HG03064 (cell line): ENCODE measurements at regions not wholly inside any gene's neighbourhood (a gene's known extent, or its start where the extent isn't known, plus 50 kb on each side); places are given as distances from the start of the nearest gene placed in this dataset.
"Not testable (repeated sequence)": the region's sequence is repeated elsewhere in the genome, so short reads cannot be mapped to it uniquely, and the experiment has no call there.

Experiments
- ATAC-seq: cut with Tn5 transposase; IDR thresholded peaks from one replicate; pipeline ENCODE4 v1.9.1; 2021; ENCODE audit warnings: low read depth; ENCODE audit not compliant: unreplicated experiment

DNA sequence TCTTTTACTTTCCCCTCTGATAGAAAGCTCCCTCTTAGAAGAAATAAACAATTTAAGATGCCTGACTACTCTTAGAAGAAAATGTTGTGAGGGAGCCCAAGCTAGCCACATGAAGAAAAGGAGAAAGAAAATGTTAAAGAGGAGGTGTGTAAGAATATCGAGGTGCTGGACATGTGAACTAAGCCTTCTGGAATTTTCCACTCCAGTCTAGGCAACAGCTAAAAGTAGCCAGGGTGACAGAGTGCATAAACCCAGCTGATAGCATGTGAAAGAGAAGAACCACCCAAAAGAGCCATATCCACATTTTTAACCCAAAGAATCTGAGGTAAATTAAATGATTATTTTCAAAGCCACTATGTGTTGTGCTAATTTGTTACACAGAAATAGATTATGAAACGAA, 1690.6 kb upstream of the LRRTM3 start:
- no peak for ATAC-seq

GRCh38 chr10:65235846-65236245, 1690.0 kb upstream of the LRRTM3 start:
- ATAC-seq: no peak

GRCh38 chr10:65265451-65265954, 1660.3 kb upstream of the LRRTM3 start:
- no peak for ATAC-seq

- not testable (repeated sequence) for ATAC-seq
Measured at GRCh38 chr10:65269551-65269950, 1656.3 kb upstream of the LRRTM3 start.

DNA sequence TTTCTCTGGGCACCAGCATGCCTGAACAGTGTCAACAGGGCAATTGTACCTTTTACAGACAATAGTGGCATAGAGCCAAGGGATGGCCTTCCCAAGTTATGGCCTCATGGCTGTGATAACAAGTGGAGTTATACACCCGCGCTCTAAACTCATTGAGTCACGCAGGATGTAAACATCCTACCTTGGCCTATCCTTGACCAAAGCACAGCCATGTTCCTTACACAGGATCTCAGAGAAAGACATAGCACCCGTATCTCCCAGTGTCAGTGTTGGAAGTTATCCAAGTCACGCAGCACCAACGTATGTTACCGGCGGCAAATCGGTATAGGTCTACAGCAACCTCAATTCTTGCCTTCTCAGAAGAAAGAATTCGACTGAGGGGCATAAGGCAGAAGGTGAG, 1654.9 kb upstream of the LRRTM3 start:
- ATAC-seq: no peak

- no peak for ATAC-seq
Measured at GRCh38 chr10:65273115-65273514, 1652.7 kb upstream of the LRRTM3 start.

- no peak for ATAC-seq
Measured at GRCh38 chr10:65275296-65275695, 1650.5 kb upstream of the LRRTM3 start.

GRCh38 chr10:65284495-65285041, 1641.3 kb upstream of the LRRTM3 start:
- ATAC-seq: no peak

GRCh38 chr10:65285726-65286125, 1640.1 kb upstream of the LRRTM3 start:
- ATAC-seq: not testable (repeated sequence)

DNA sequence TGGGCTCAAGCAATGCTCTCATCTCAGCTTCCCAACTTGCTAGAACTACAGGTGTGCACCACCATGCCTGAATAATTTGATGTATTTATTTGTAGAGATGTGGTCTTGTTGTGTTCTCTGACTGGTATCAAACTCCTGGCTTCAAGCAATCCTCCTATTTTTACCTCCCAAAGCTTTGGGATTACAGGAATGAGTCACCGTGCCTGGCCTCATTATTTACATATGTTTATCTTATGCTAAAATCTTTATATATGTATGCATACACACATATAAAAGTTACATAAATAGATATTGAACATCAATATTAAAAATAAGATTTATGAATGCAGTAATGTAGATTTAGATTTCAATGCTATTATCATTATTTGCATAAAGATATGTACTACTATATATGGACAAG, 1634.5 kb upstream of the LRRTM3 start:
- ATAC-seq: no peak

DNA sequence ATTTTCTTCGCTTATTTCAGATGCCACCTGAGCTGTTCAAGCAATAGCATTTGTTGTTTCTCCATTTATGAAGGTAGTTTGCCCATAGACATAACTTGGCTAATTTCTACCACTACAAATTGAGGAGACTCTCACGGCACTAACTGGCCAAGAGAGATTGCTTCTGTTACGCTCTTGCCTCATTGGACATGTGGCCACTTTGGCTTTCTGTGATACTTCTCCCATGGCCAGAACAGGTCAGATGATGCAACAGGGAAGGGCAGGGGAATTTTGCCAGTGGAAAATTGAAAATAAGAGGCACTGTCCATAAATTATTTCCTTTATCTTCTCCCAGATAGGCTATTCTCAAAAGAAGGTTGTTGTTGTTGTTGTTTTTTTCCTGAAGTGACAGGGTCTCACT, 1633.3 kb upstream of the LRRTM3 start:
- ATAC-seq: no peak

- ATAC-seq: no peak
Measured at GRCh38 chr10:65294329-65294728, 1631.5 kb upstream of the LRRTM3 start.

- no peak for ATAC-seq
Measured at GRCh38 chr10:65301181-65301580, 1624.7 kb upstream of the LRRTM3 start.

DNA sequence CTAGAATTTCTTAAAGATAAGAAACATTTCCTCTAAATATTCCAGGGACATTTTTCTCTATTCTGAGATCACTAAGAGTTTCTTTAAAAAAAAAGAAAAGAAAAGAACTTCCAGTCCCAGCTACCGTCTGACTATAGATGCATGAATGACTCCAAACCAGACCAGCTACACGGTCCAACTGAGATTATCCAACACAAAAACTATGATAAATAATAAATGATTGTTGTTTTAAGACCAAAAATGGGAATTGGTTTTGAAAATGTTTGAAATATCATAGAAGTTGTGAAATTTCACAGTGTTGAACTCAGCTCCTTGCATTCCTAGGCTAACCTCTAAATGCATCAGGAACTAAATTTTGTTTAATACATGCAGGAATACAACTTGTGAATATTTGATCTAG, 1619.6 kb upstream of the LRRTM3 start:
- ATAC-seq: no peak

- no peak for ATAC-seq
Measured at GRCh38 chr10:65312876-65313275, 1613.0 kb upstream of the LRRTM3 start.

DNA sequence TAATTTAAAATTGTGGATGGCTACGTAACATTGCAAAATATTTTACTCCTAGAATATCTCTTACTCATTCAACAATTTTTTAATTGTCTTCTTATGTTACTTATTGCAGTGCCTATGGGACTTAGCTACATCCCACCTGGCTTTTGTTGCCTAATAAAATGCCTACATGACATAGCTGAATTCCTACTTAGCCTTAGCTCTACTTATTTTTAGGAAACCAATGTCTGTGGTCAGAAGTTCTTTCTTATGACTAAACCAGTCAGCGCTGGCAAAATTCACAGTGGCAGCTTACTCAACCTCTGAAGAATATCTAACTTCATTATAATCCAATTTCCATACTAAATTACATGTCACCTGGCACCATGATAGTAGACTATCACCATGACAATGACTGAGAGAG, 1612.4 kb upstream of the LRRTM3 start:
- ATAC-seq: no peak

GRCh38 chr10:65314253-65314652, 1611.6 kb upstream of the LRRTM3 start:
- ATAC-seq: no peak

DNA sequence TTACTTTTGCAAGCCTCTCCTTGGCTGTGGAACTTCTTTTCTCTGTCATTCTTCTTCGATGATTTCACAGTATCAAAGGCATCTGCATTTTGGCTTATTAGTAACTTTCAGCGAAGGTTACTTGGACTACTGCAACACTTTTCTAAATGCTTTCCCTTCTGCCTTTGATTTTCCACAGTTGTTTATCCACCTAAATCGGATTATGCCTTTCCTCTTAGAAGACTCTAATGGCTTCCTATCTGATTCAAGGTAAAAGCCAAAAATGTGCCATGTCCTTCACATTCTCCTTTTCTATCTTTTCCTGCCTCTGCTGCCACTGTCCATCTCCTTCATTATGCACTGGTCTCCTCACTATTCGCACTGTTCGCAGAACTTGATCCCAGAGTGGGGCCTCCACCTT, 1606.3 kb upstream of the LRRTM3 start:
- ATAC-seq: no peak

DNA sequence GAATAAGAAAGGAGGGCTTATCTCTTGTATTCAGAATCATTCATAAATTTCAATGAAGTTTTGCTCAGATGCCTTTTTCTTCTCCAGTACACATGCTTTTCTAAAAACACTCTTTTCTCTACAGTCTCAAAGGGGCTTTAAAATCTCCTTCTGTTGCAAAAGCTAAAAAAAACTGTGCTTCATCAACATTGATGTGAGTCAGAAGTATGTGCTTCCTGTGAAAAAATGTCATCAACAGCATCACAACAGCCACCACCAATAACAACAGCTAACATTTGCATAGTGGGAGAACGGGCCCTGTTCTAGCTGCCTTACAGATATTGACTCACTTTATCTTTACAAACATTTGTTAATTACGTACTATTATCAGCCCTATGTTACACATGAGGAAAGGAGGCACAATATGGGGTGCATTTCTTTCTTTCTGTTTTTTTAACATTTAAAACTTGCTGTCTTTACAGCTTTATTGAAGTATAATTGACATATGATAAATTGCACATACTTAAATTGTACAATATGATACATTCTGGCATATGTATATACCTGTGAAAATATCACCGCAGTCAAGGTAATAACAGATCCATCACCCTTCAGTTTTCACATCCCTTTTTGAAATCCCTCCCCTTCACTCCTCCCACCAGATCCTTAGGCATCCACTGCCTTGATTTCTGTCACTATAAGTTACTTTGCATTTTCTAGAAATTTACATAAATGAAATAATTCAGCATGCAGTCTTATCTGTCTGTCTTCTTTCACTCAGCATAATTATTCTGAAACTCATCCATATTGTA, 1605.4 kb upstream of the LRRTM3 start:
- no peak for ATAC-seq

- no peak for ATAC-seq
Measured at GRCh38 chr10:65323802-65324201, 1602.0 kb upstream of the LRRTM3 start.

GRCh38 chr10:65325913-65326312, 1599.9 kb upstream of the LRRTM3 start:
- no peak for ATAC-seq

DNA sequence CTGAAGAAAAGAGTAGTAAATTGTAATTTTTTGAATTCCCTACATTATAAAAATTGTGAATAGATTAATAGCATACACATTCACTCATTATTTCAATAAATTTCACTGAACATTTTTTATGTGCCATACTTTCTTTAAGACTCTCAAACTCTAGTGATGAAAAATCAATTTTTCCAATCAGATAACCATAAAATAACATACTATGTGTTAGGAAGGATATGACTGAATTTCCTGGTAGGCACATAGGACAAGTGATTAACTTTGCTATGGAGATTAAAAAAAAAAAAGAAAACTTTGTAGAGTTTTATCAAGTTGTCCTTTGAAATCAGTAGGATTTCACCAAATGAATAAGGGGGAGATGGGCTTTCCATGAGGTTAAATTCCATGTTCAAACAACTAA, 1597.3 kb upstream of the LRRTM3 start:
- no peak for ATAC-seq
